Activated T-helper 17 cell treated with anti-CD3 and anti-CD28 coated beads, Interleukin-2, amount 50 U/mL, for 72 hours (primary cell): ENCODE measurements at regions not wholly inside any gene's neighbourhood (a gene's known extent, or its start where the extent isn't known, plus 50 kb on each side); places are given as distances from the start of the nearest gene placed in this dataset.
"Not testable (repeated sequence)": the region's sequence is repeated elsewhere in the genome, so short reads cannot be mapped to it uniquely, and the experiment has no call there.

ENCODE experiments used
- ATAC-seq: fragments of 150-1000 bp; cut with Tn5 transposase; replicated peaks from 2 replicates; pipeline ENCODE4 v1.10.0; 2021; ENCODE audit warnings: mild to moderate bottlenecking, moderate library complexity
- H3K27ac Mint-ChIP-seq: one replicate; pipeline ENCODE4 v1.8.0; 2022; ENCODE audit warnings: mixed read lengths
- H3K27me3 Mint-ChIP-seq: one replicate; pipeline ENCODE4 v1.8.0; 2022; ENCODE audit warnings: mixed read lengths
- H3K36me3 Mint-ChIP-seq: one replicate; pipeline ENCODE4 v1.8.0; 2022; ENCODE audit warnings: low read depth, mild to moderate bottlenecking, mixed read lengths
- H3K4me1 Mint-ChIP-seq: one replicate; pipeline ENCODE4 v1.8.0; 2022; ENCODE audit warnings: mixed read lengths
- H3K4me3 Mint-ChIP-seq: one replicate; pipeline ENCODE4 v1.8.0; 2022; ENCODE audit warnings: mild to moderate bottlenecking, mixed read lengths
- H3K9me3 Mint-ChIP-seq: one replicate; pipeline ENCODE4 v1.8.0; 2022; ENCODE audit warnings: mixed read lengths

- H3K27ac Mint-ChIP-seq: no peak overlapping the region
- no peaks in the 10 kb centered on the region for H3K4me1 Mint-ChIP-seq
- H3K27me3 Mint-ChIP-seq: peaks cover 4% of the 10 kb centered on the region
- H3K9me3 Mint-ChIP-seq: peaks cover 4% of the 10 kb centered on the region
- no peaks in the 10 kb centered on the region for H3K36me3 Mint-ChIP-seq
- H3K4me3 Mint-ChIP-seq: no peak overlapping the region
- no peak for ATAC-seq
These were observed 355.4 kb upstream of the SOX9 start for GRCh38 chr17:71765437-71765836.

- Mint-ChIP-seq H3K4me1 (no peaks in the 10 kb centered on the region), H3K36me3 (no peaks in the 10 kb centered on the region), H3K27me3 (peaks cover 4% of the 10 kb centered on the region), H3K27ac (no peak overlapping the region), H3K9me3 (peaks cover 7% of the 10 kb centered on the region), H3K4me3 (no peak overlapping the region)
- no peak for ATAC-seq
These were observed 351.0 kb upstream of the SOX9 start for GRCh38 chr17:71769850-71770249.

GRCh38 chr17:71777048-71777640, 343.7 kb upstream of the SOX9 start:
- ATAC-seq: no peak
- H3K36me3 Mint-ChIP-seq: no peaks in the 10 kb centered on the region
- H3K9me3 Mint-ChIP-seq: peaks cover 3% of the 10 kb centered on the region
- no peaks in the 10 kb centered on the region for H3K4me1 Mint-ChIP-seq
- no peak overlapping the region for H3K4me3 Mint-ChIP-seq
- no peak overlapping the region for H3K27ac Mint-ChIP-seq
- H3K27me3 Mint-ChIP-seq: no peaks in the 10 kb centered on the region

GRCh38 chr17:71779482-71779881, 341.3 kb upstream of the SOX9 start:
- no peaks in the 10 kb centered on the region for H3K4me1 Mint-ChIP-seq
- no peaks in the 10 kb centered on the region for H3K27me3 Mint-ChIP-seq
- H3K36me3 Mint-ChIP-seq: no peaks in the 10 kb centered on the region
- no peak for ATAC-seq
- H3K9me3 Mint-ChIP-seq: no peaks in the 10 kb centered on the region
- H3K4me3 Mint-ChIP-seq: no peak overlapping the region
- no peak overlapping the region for H3K27ac Mint-ChIP-seq

- Mint-ChIP-seq H3K9me3 (no peaks in the 10 kb centered on the region), H3K27me3 (no peaks in the 10 kb centered on the region), H3K36me3 (no peaks in the 10 kb centered on the region), H3K4me3 (no peak overlapping the region), H3K27ac (no peak overlapping the region), H3K4me1 (no peaks in the 10 kb centered on the region)
- no peak for ATAC-seq
These were observed 340.2 kb upstream of the SOX9 start for GRCh38 chr17:71780596-71780995.

GRCh38 chr17:71782021-71782420, 338.8 kb upstream of the SOX9 start:
- not testable (repeated sequence) for H3K4me1 Mint-ChIP-seq, H3K36me3 Mint-ChIP-seq, H3K27me3 Mint-ChIP-seq, H3K4me3 Mint-ChIP-seq, H3K27ac Mint-ChIP-seq, ATAC-seq, H3K9me3 Mint-ChIP-seq

GRCh38 chr17:71790791-71791190, 330.0 kb upstream of the SOX9 start:
- no peaks in the 10 kb centered on the region for H3K27me3 Mint-ChIP-seq
- H3K27ac Mint-ChIP-seq: no peak overlapping the region
- no peak overlapping the region for H3K4me3 Mint-ChIP-seq
- ATAC-seq: no peak
- no peaks in the 10 kb centered on the region for H3K36me3 Mint-ChIP-seq
- H3K9me3 Mint-ChIP-seq: peaks cover 8% of the 10 kb centered on the region
- H3K4me1 Mint-ChIP-seq: no peaks in the 10 kb centered on the region

- no peaks in the 10 kb centered on the region for H3K36me3 Mint-ChIP-seq
These were observed 329.5 kb upstream of the SOX9 start for GRCh38 chr17:71791311-71791710.

GRCh38 chr17:71792966-71793365, 327.9 kb upstream of the SOX9 start:
- no peak for ATAC-seq
- H3K4me3 Mint-ChIP-seq: no peak overlapping the region
- no peak overlapping the region for H3K27ac Mint-ChIP-seq
- no peaks in the 10 kb centered on the region for H3K36me3 Mint-ChIP-seq
- peaks cover 4% of the 10 kb centered on the region for H3K27me3 Mint-ChIP-seq
- H3K9me3 Mint-ChIP-seq: peaks cover 10% of the 10 kb centered on the region
- no peaks in the 10 kb centered on the region for H3K4me1 Mint-ChIP-seq

More at GRCh38 chr17:71791311-71791710, 329.5 kb upstream of the SOX9 start:
- ATAC-seq: no peak
- no peak overlapping the region for H3K4me3 Mint-ChIP-seq
- no peak overlapping the region for H3K27ac Mint-ChIP-seq
- no peaks in the 10 kb centered on the region for H3K4me1 Mint-ChIP-seq
- peaks cover 1% of the 10 kb centered on the region for H3K27me3 Mint-ChIP-seq
- H3K9me3 Mint-ChIP-seq: peaks cover 10% of the 10 kb centered on the region

- ATAC-seq: no peak
- H3K4me1 Mint-ChIP-seq: no peaks in the 10 kb centered on the region
- H3K27me3 Mint-ChIP-seq: peaks cover 4% of the 10 kb centered on the region
- H3K27ac Mint-ChIP-seq: no peak overlapping the region
- H3K9me3 Mint-ChIP-seq: peaks cover 8% of the 10 kb centered on the region
- no peak overlapping the region for H3K4me3 Mint-ChIP-seq
- no peaks in the 10 kb centered on the region for H3K36me3 Mint-ChIP-seq
These were observed 327.3 kb upstream of the SOX9 start for GRCh38 chr17:71793518-71793917.

- ATAC-seq: no peak
- no peak overlapping the region for H3K27ac Mint-ChIP-seq
- peaks cover 10% of the 10 kb centered on the region for H3K9me3 Mint-ChIP-seq
- no peak overlapping the region for H3K4me3 Mint-ChIP-seq
- no peaks in the 10 kb centered on the region for H3K36me3 Mint-ChIP-seq
- no peaks in the 10 kb centered on the region for H3K4me1 Mint-ChIP-seq
- H3K27me3 Mint-ChIP-seq: peaks cover 8% of the 10 kb centered on the region
These were observed 322.1 kb upstream of the SOX9 start for GRCh38 chr17:71798701-71799100.

GRCh38 chr17:71799657-71800056, 321.2 kb upstream of the SOX9 start:
- peaks cover 13% of the 10 kb centered on the region for H3K9me3 Mint-ChIP-seq
- ATAC-seq: no peak
- H3K27me3 Mint-ChIP-seq: peaks cover 8% of the 10 kb centered on the region

GRCh38 chr17:71801301-71801700, 319.5 kb upstream of the SOX9 start:
- no peak for ATAC-seq
- Mint-ChIP-seq H3K36me3 (no peaks in the 10 kb centered on the region), H3K27me3 (peaks cover 9% of the 10 kb centered on the region), H3K4me3 (no peak overlapping the region), H3K9me3 (peaks cover 10% of the 10 kb centered on the region), H3K4me1 (no peaks in the 10 kb centered on the region), H3K27ac (no peak overlapping the region)

More at GRCh38 chr17:71799657-71800056, 321.2 kb upstream of the SOX9 start:
- no peak overlapping the region for H3K4me3 Mint-ChIP-seq
- H3K36me3 Mint-ChIP-seq: no peaks in the 10 kb centered on the region
- no peak overlapping the region for H3K27ac Mint-ChIP-seq
- no peaks in the 10 kb centered on the region for H3K4me1 Mint-ChIP-seq

GRCh38 chr17:71802663-71803062, 318.2 kb upstream of the SOX9 start:
- Mint-ChIP-seq H3K27me3 (peaks cover 6% of the 10 kb centered on the region), H3K36me3 (no peaks in the 10 kb centered on the region), H3K27ac (no peak overlapping the region), H3K4me1 (no peaks in the 10 kb centered on the region), H3K9me3 (peaks cover 8% of the 10 kb centered on the region), H3K4me3 (no peak overlapping the region)
- no peak for ATAC-seq

- Mint-ChIP-seq H3K4me1 (no peaks in the 10 kb centered on the region), H3K36me3 (no peaks in the 10 kb centered on the region), H3K9me3 (peaks cover 8% of the 10 kb centered on the region), H3K4me3 (no peak overlapping the region), H3K27ac (no peak overlapping the region), H3K27me3 (peaks cover 6% of the 10 kb centered on the region)
- ATAC-seq: no peak
These were observed 317.1 kb upstream of the SOX9 start for GRCh38 chr17:71803656-71804284.
